Subcutaneous abdominal adipose tissue (tissue), 5 donors: ENCODE measurements at regions not wholly inside any gene's neighbourhood (a gene's known extent, or its start where the extent isn't known, plus 50 kb on each side); places are given as distances from the start of the nearest gene placed in this dataset.

Source experiments
- H3K27ac ChIP-seq: one replicate; pipeline ENCODE4 v1.7.0; 2013; ENCODE audit warnings: low read depth, mild to moderate bottlenecking, inconsistent platforms, low read length, moderate library complexity
- H3K27me3 ChIP-seq, 5 donors: one replicate each; pipeline ENCODE4 v1.7.0; 2013; ENCODE audit warnings: low read length in 5 of 5, inconsistent platforms in 1 of 5; ENCODE audit not compliant: control insufficient read depth in 5 of 5, insufficient read depth in 4 of 5
- H3K36me3 ChIP-seq, 5 donors: one replicate each; pipeline ENCODE4 v1.7.0; 2013; ENCODE audit warnings: low read length in 5 of 5; ENCODE audit not compliant: control insufficient read depth in 5 of 5, insufficient read depth in 5 of 5
- H3K4me1 ChIP-seq, 5 donors: one replicate each; pipeline ENCODE4 v1.7.0; 2013; ENCODE audit warnings: low read length in 5 of 5, mild to moderate bottlenecking in 3 of 5, moderate library complexity in 1 of 5; ENCODE audit not compliant: control insufficient read depth in 5 of 5, insufficient read depth in 5 of 5
- H3K4me3 ChIP-seq, 5 donors: one replicate each; pipeline ENCODE4 v1.7.0; 2013; ENCODE audit warnings: low read length in 5 of 5, low read depth in 1 of 5
- H3K9ac ChIP-seq, 5 donors: one replicate each; pipeline ENCODE4 v1.7.0; 2013; ENCODE audit warnings: low read length in 5 of 5, mild to moderate bottlenecking in 4 of 5, moderate library complexity in 3 of 5
- H3K9me3 ChIP-seq, 5 donors: one replicate each; pipeline ENCODE4 v1.7.0; 2013; ENCODE audit warnings: low read length in 5 of 5; ENCODE audit not compliant: control insufficient read depth in 5 of 5
- donor health status: healthy.
- donor health status: healthy.
- donor health status: healthy.
- donor health status: healthy.
- donor health status: healthy.

- H3K36me3 ChIP-seq, result no peaks in the 10 kb centered on the region
- peaks cover 0 to 3% (median 0%) of the 10 kb centered on the region in 5 donors for H3K27me3 ChIP-seq
- no peak overlapping the region for H3K9ac ChIP-seq
- peaks cover 0 to 5% (median 0%) of the 10 kb centered on the region in 5 donors for H3K4me1 ChIP-seq
- H3K4me3 ChIP-seq, result no peak overlapping the region
- no peak overlapping the region for H3K27ac ChIP-seq
- peaks cover 0 to 2% (median 0%) of the 10 kb centered on the region in 5 donors for H3K9me3 ChIP-seq
Measured at GRCh38 chr17:33464669-33465280, 171.7 kb upstream of the ASIC2 start.

GRCh38 chr17:33469421-33469820 lies 176.3 kb upstream of the ASIC2 start:
- Histone ChIP-seq H3K4me1 (peaks cover 0 to 5% (median 0%) of the 10 kb centered on the region in 5 donors), H3K9me3 (peaks cover 0 to 2% (median 0%) of the 10 kb centered on the region in 5 donors), H3K4me3 (no peak overlapping the region), H3K27me3 (no peaks in the 10 kb centered on the region), H3K9ac (no peak overlapping the region), H3K27ac (no peak overlapping the region), H3K36me3 (no peaks in the 10 kb centered on the region)

- Histone ChIP-seq H3K4me3 (no peak overlapping the region), H3K27me3 (peaks cover 0 to 2% (median 0%) of the 10 kb centered on the region in 5 donors), H3K36me3 (no peaks in the 10 kb centered on the region), H3K4me1 (peaks cover 0 to 1% (median 0%) of the 10 kb centered on the region in 5 donors), H3K27ac (no peak overlapping the region), H3K9ac (no peak overlapping the region), H3K9me3 (peaks cover 0 to 2% (median 0%) of the 10 kb centered on the region in 5 donors)
Measured at GRCh38 chr17:33469911-33470310, 176.8 kb upstream of the ASIC2 start.

- Histone ChIP-seq H3K4me1 (no peaks in the 10 kb centered on the region), H3K27me3 (peaks cover 0 to 2% (median 0%) of the 10 kb centered on the region in 5 donors), H3K9ac (no peak overlapping the region), H3K27ac (no peak overlapping the region), H3K9me3 (peaks cover 0 to 2% (median 0%) of the 10 kb centered on the region in 5 donors), H3K36me3 (no peaks in the 10 kb centered on the region), H3K4me3 (no peak overlapping the region)
Measured at GRCh38 chr17:33473061-33473460, 180.0 kb upstream of the ASIC2 start.

- H3K27ac ChIP-seq, result no peak overlapping the region
- H3K4me1 ChIP-seq, result no peaks in the 10 kb centered on the region
- H3K4me3 ChIP-seq, result no peak overlapping the region
- no peak overlapping the region for H3K9ac ChIP-seq
- no peaks in the 10 kb centered on the region for H3K9me3 ChIP-seq
- H3K27me3 ChIP-seq, result peaks cover 0 to 2% (median 0%) of the 10 kb centered on the region in 5 donors
- no peaks in the 10 kb centered on the region for H3K36me3 ChIP-seq
Measured at GRCh38 chr17:33474789-33475188, 181.7 kb upstream of the ASIC2 start.

- no peak overlapping the region for H3K4me3 ChIP-seq
- H3K27me3 ChIP-seq, result peaks cover 0 to 2% (median 0%) of the 10 kb centered on the region in 5 donors
- no peaks in the 10 kb centered on the region for H3K4me1 ChIP-seq
- H3K9ac ChIP-seq, result no peak overlapping the region
- H3K36me3 ChIP-seq, result no peaks in the 10 kb centered on the region
- H3K9me3 ChIP-seq, result no peaks in the 10 kb centered on the region
- no peak overlapping the region for H3K27ac ChIP-seq
Measured at GRCh38 chr17:33475594-33475993, 182.5 kb upstream of the ASIC2 start.

- no peaks in the 10 kb centered on the region for H3K36me3 ChIP-seq
- peaks cover 0 to 10% (median 0%) of the 10 kb centered on the region in 5 donors for H3K27me3 ChIP-seq
- H3K4me1 ChIP-seq, result no peaks in the 10 kb centered on the region
- H3K4me3 ChIP-seq, result no peak overlapping the region
- H3K9me3 ChIP-seq, result no peaks in the 10 kb centered on the region
- H3K9ac ChIP-seq, result no peak overlapping the region
- H3K27ac ChIP-seq, result no peak overlapping the region
Measured at GRCh38 chr17:33481652-33482051, 188.6 kb upstream of the ASIC2 start.

- Histone ChIP-seq H3K27ac (no peak overlapping the region), H3K4me1 (no peaks in the 10 kb centered on the region), H3K9me3 (no peaks in the 10 kb centered on the region), H3K36me3 (no peaks in the 10 kb centered on the region), H3K4me3 (no peak overlapping the region), H3K27me3 (peaks cover 0 to 10% (median 0%) of the 10 kb centered on the region in 5 donors), H3K9ac (no peak overlapping the region)
Measured at GRCh38 chr17:33482636-33483035, 189.5 kb upstream of the ASIC2 start.

GRCh38 chr17:33484559-33484958 lies 191.5 kb upstream of the ASIC2 start:
- Histone ChIP-seq H3K36me3 (no peaks in the 10 kb centered on the region), H3K9me3 (no peaks in the 10 kb centered on the region), H3K27me3 (peaks cover 0 to 10% (median 0%) of the 10 kb centered on the region in 5 donors), H3K4me1 (no peaks in the 10 kb centered on the region), H3K27ac (no peak overlapping the region), H3K4me3 (no peak overlapping the region), H3K9ac (no peak overlapping the region)

- Histone ChIP-seq H3K4me1 (no peaks in the 10 kb centered on the region), H3K27ac (no peak overlapping the region), H3K9ac (no peak overlapping the region), H3K36me3 (no peaks in the 10 kb centered on the region), H3K27me3 (peaks cover 0 to 10% (median 0%) of the 10 kb centered on the region in 5 donors), H3K4me3 (no peak overlapping the region), H3K9me3 (no peaks in the 10 kb centered on the region)
Measured at GRCh38 chr17:33486135-33486885, 193.2 kb upstream of the ASIC2 start.
